ENCODE measurements at regions not wholly inside any gene's neighbourhood (a gene's known extent, or its start where the extent isn't known, plus 50 kb on each side); places are given as distances from the start of the nearest gene placed in this dataset.

DNA sequence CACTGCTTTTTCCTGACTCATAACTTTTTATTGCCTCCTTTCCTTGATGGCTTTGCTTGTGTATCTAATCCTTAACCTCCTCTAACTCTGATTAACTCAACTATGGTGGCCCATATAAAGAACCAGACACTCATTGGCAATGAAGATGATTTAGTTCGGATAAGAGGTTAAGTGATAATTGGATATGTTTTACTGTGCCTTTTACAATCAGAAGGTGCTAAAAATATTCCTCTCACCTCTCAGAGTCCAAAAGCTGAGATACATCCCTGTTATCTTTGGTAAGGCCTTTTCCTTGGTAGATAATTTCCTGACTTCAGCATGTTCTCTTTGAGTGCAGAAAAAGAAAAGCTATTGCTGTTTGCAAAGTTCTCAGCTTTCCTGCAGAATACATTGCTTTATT lies 367.7 kb downstream of the SLC16A7 start:
- H3K79me2 ChIP-seq (ENCODE audit: control insufficient read depth in 1 of 2, insufficient read depth in 2 of 2, low read length in 2 of 2): no peaks in the 10 kb centered on the region
- H2BK12ac ChIP-seq (ENCODE audit: low read depth, low read length): no peak overlapping the region
- no peak overlapping the region for H2AFZ ChIP-seq (ENCODE audit: low read length)
- no peak overlapping the region for H4K5ac ChIP-seq (ENCODE audit: insufficient read length, low read depth, low read length)
- no peaks in the 10 kb centered on the region for H3K79me1 ChIP-seq (ENCODE audit: low read depth, low read length)
- H2BK120ac ChIP-seq (replicated peaks; ENCODE audit: low read depth, low read length): no peak overlapping the region
- ChIA-PET CTCF (ENCODE audit: partially characterized antibody) (interaction anchor here (1.4 kb wide), 1 partner anchor 10 kb away, joined by 6 read pairs; no protein-coding TSS in a partner anchor), POLR2A (ENCODE audit: partially characterized antibody) (no interaction called here)
- no peak overlapping the region for H3K56ac ChIP-seq (replicated peaks; ENCODE audit: insufficient read length, low read depth, low read length)
- H2BK20ac ChIP-seq (ENCODE audit: low read length): no peak overlapping the region
- no peak overlapping the region for H4K91ac ChIP-seq (replicated peaks; ENCODE audit: insufficient read length, low read length)
- no peaks in the 10 kb centered on the region for H3K23me2 ChIP-seq (ENCODE audit: low read depth, low read length)
- H3K18ac ChIP-seq (ENCODE audit: extremely low read depth, low read length): no peak overlapping the region
- H3K4me1 ChIP-seq (replicated peaks in 1 of 4; ENCODE audit: control insufficient read depth in 3 of 4, insufficient read depth in 4 of 4, low read length in 3 of 4): no peaks in the 10 kb centered on the region
- H3K23ac ChIP-seq (ENCODE audit: insufficient read length): no peak overlapping the region
- H3K36me3 ChIP-seq (ENCODE audit: control insufficient read depth in 2 of 4, insufficient read depth in 4 of 4, low read length in 3 of 4): no peaks in the 10 kb centered on the region
- FAIRE-seq (no peak), DNase-seq (ENCODE audit: low read depth in 1 of 2, low spot score in 2 of 2) (no peak)
- H3K9me3 ChIP-seq (ENCODE audit: insufficient read depth in 2 of 2, low read depth in 1 of 2, low read length in 1 of 2): peaks cover 0 to 3% of the 10 kb centered on the region in 2 experiments; a peak in 2 of 4 replicates
- no peak overlapping the region for H3K9ac ChIP-seq (replicated peaks in 1 of 4; ENCODE audit: extremely low read depth in 1 of 4, low read depth in 3 of 4, low read length in 3 of 4)
- H2BK15ac ChIP-seq (ENCODE audit: low read length): no peak overlapping the region
- no peaks in the 10 kb centered on the region for H4K20me1 ChIP-seq (replicated peaks in 1 of 2; ENCODE audit: control insufficient read depth in 1 of 2, insufficient read depth in 2 of 2, low read length in 2 of 2)
- no peaks in the 10 kb centered on the region for H3K27me3 ChIP-seq (replicated peaks in 1 of 4; ENCODE audit: control insufficient read depth in 3 of 4, extremely low read depth in 1 of 4, insufficient read depth in 3 of 4, low read length in 3 of 4)
- no peak overlapping the region for H3K27ac ChIP-seq (ENCODE audit: low read depth, low read length)
- no peak overlapping the region for H2AK5ac ChIP-seq (ENCODE audit: low read depth, low read length)
- no peak overlapping the region for H3K4ac ChIP-seq (replicated peaks; ENCODE audit: insufficient read length, low read depth, low read length)
- H4K8ac ChIP-seq (ENCODE audit: extremely low read depth, insufficient read depth, low read length): no peak overlapping the region
- H3K4me3 ChIP-seq (ENCODE audit: extremely low read depth in 1 of 4, insufficient read depth in 2 of 4, low read depth in 3 of 4, low read length in 4 of 4): no peak overlapping the region
- H3K14ac ChIP-seq (ENCODE audit: insufficient read length): no peak overlapping the region
- H3K4me2 ChIP-seq (ENCODE audit: insufficient read depth in 1 of 2, low read depth in 2 of 2, low read length in 2 of 2): no peak overlapping the region
- H2BK5ac ChIP-seq (ENCODE audit: low read depth, low read length): no peak overlapping the region
- 94% methylated on average over 1 of the region's 1 CpG; no CpG with 5 or more reads in 1 of the 2 experiments for WGBS, 2 experiments (ENCODE audit: extremely low coverage in 1 of 2, insufficient coverage in 1 of 2, insufficient read length in 1 of 2, insufficient replicate concordance in 2 of 2, low coverage in 1 of 2, low lambda C conversion rate in 2 of 2, missing lambda C conversion rate in 1 of 2)
- TF ChIP-seq YY1 (IDR thresholded peaks at IDR 0.05; ENCODE audit: low read depth, low read length): no peak
- no peak for TF ChIP-seq MAFK (IDR thresholded peaks at IDR 0.05; ENCODE audit: low read depth, low read length)
- TF ChIP-seq POLR2A (IDR thresholded peaks at IDR 0.05; ENCODE audit: control extremely low read depth in 1 of 2, low read depth in 2 of 2, low read length in 2 of 2): no peak
- TF ChIP-seq CBX5 (IDR thresholded peaks at IDR 0.05; ENCODE audit: low read depth, low read length): no peak
- no peak for TF ChIP-seq CREB1 (IDR thresholded peaks at IDR 0.05)
- TF ChIP-seq ASH2L (IDR thresholded peaks at IDR 0.05; ENCODE audit: low read length): no peak
- TF ChIP-seq NANOG (IDR thresholded peaks at IDR 0.05; ENCODE audit: insufficient read depth, low read depth, low read length, poor library complexity, severe bottlenecking): no peak
- TF ChIP-seq PHF8 (conservative IDR thresholded peaks at IDR 0.05; ENCODE audit: low read depth, low read length): no peak
- TF ChIP-seq SRF (IDR thresholded peaks at IDR 0.05; ENCODE audit: low read depth, low read length): no peak
- TF ChIP-seq RNF2 (IDR thresholded peaks at IDR 0.05; ENCODE audit: borderline replicate concordance, low read depth, low read length, missing control alignments, poor library complexity, severe bottlenecking): no peak
- TF ChIP-seq SIRT6 (IDR thresholded peaks at IDR 0.05; ENCODE audit: low read length): no peak
- TF ChIP-seq SUZ12 (IDR thresholded peaks at IDR 0.05; ENCODE audit: low read length): no peak
- TF ChIP-seq, protein P1, sequence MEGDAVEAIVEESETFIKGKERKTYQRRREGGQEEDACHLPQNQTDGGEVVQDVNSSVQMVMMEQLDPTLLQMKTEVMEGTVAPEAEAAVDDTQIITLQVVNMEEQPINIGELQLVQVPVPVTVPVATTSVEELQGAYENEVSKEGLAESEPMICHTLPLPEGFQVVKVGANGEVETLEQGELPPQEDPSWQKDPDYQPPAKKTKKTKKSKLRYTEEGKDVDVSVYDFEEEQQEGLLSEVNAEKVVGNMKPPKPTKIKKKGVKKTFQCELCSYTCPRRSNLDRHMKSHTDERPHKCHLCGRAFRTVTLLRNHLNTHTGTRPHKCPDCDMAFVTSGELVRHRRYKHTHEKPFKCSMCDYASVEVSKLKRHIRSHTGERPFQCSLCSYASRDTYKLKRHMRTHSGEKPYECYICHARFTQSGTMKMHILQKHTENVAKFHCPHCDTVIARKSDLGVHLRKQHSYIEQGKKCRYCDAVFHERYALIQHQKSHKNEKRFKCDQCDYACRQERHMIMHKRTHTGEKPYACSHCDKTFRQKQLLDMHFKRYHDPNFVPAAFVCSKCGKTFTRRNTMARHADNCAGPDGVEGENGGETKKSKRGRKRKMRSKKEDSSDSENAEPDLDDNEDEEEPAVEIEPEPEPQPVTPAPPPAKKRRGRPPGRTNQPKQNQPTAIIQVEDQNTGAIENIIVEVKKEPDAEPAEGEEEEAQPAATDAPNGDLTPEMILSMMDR (IDR thresholded peaks at IDR 0.05; ENCODE audit: control extremely low read depth in 1 of 3, insufficient read depth in 1 of 3, low read depth in 1 of 3, low read length in 3 of 3): no peak
- no peak for TF ChIP-seq CHD2 (IDR thresholded peaks at IDR 0.05; ENCODE audit: low read length)
